ENCODE measurements at regions not wholly inside any gene's neighbourhood (a gene's known extent, or its start where the extent isn't known, plus 50 kb on each side); places are given as distances from the start of the nearest gene placed in this dataset.
"Not testable (repeated sequence)": the region's sequence is repeated elsewhere in the genome, so short reads cannot be mapped to it uniquely, and the experiment has no call there.

GRCh38 chr22:48758881-48759875, 1068.5 kb downstream of the BRD1 start:
- FAIRE-seq (no peak), DNase-seq (ENCODE audit: low read depth) (no peak)
- no peak for TF ChIP-seq CTCF (IDR thresholded peaks at IDR 0.05; ENCODE audit: insufficient read depth, low read length, severe bottlenecking)
- Histone ChIP-seq H3K4me3 (ENCODE audit: low read depth, low read length) (no peak overlapping the region), H3K27me3 (ENCODE audit: control insufficient read depth, insufficient read depth, low read length) (no peaks in the 10 kb centered on the region), H3K36me3 (ENCODE audit: control insufficient read depth, insufficient read depth, low read length) (no peaks in the 10 kb centered on the region)

- H3K27me3 ChIP-seq (ENCODE audit: control insufficient read depth, insufficient read depth, low read length): no peaks in the 10 kb centered on the region
- no peak for DNase-seq (ENCODE audit: low read depth)
- no peak for FAIRE-seq
Observed at GRCh38 chr22:48757985-48758561, 1069.6 kb downstream of the BRD1 start.

GRCh38 chr22:48757581-48757980, 1070.1 kb downstream of the BRD1 start:
- TF ChIP-seq CTCF (IDR thresholded peaks at IDR 0.05; ENCODE audit: insufficient read depth, low read length, severe bottlenecking): no peak
- FAIRE-seq (no peak), DNase-seq (ENCODE audit: low read depth) (no peak)
- no peak overlapping the region for H3K4me3 ChIP-seq (ENCODE audit: low read depth, low read length)
- H3K27me3 ChIP-seq (ENCODE audit: control insufficient read depth, insufficient read depth, low read length): no peaks in the 10 kb centered on the region
- no peaks in the 10 kb centered on the region for H3K36me3 ChIP-seq (ENCODE audit: control insufficient read depth, insufficient read depth, low read length)

More at GRCh38 chr22:48757985-48758561, 1069.6 kb downstream of the BRD1 start:
- no peak for TF ChIP-seq CTCF (IDR thresholded peaks at IDR 0.05; ENCODE audit: insufficient read depth, low read length, severe bottlenecking)
- Histone ChIP-seq H3K4me3 (ENCODE audit: low read depth, low read length) (no peak overlapping the region), H3K36me3 (ENCODE audit: control insufficient read depth, insufficient read depth, low read length) (no peaks in the 10 kb centered on the region)

- not testable (repeated sequence) for H3K4me3 ChIP-seq (ENCODE audit: low read depth, low read length); DNase-seq (ENCODE audit: low read depth); H3K27me3 ChIP-seq (ENCODE audit: control insufficient read depth, insufficient read depth, low read length); H3K36me3 ChIP-seq (ENCODE audit: control insufficient read depth, insufficient read depth, low read length)
- peak; percentile 97 for FAIRE-seq
Observed at GRCh38 chr22:48757135-48757534, 1070.5 kb downstream of the BRD1 start.

- Histone ChIP-seq H3K4me3 (ENCODE audit: low read depth, low read length) (no peak overlapping the region), H3K36me3 (ENCODE audit: control insufficient read depth, insufficient read depth, low read length) (no peaks in the 10 kb centered on the region), H3K27me3 (ENCODE audit: control insufficient read depth, insufficient read depth, low read length) (no peaks in the 10 kb centered on the region)
- no peak for TF ChIP-seq CTCF (IDR thresholded peaks at IDR 0.05; ENCODE audit: insufficient read depth, low read length, severe bottlenecking)
- FAIRE-seq (no peak), DNase-seq (ENCODE audit: low read depth) (no peak)
Observed at GRCh38 chr22:48756146-48757111, 1071.2 kb downstream of the BRD1 start.

Data from bronchial epithelial cell (primary cell).